ENCODE measurements at regions not wholly inside any gene's neighbourhood (a gene's known extent, or its start where the extent isn't known, plus 50 kb on each side); places are given as distances from the start of the nearest gene placed in this dataset.

DNA sequence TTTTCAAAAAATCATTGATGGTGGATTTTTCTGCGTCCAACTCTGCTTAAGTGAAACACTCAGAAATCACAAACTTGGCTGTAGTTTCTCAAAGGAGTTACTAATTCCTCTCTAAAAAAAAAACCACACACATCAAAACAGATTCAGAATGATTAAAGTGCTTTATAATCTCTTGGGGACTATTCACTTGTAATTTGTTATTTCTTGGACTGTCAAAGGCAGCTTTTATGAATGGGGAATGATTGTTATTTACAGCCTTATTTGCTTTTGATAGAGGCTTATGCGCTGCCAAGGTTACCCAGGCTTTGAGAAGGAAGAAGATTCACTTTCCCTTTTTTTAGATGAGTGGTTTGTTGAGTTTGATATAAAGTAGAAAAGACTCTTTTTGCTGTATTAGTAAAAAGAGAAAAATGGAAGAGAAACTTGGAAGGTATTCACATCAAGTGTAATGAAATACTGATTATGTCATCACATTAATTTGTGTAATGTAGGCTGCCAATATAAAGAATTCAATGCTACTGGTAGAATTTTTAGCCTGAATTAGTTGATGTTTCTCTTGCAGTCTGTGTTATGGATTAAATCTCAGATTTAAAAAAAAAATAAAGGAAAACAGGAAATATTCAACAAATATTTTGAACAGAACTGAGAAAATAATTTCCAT lies 381.0 kb upstream of the SASH1 start:
- TF ChIP-seq CTCF (conservative IDR thresholded peaks at IDR 0.05; ENCODE audit: low read depth, low read length) (no peak), BHLHE40 (IDR thresholded peaks at IDR 0.05; ENCODE audit: low read depth, low read length) (no peak), POLR2A (IDR thresholded peaks at IDR 0.05; ENCODE audit: low read depth, low read length) (no peak), RAD21 (IDR thresholded peaks at IDR 0.05; ENCODE audit: low read length) (no peak), CEBPB (IDR thresholded peaks at IDR 0.05; ENCODE audit: low read depth, low read length) (no peak), SMC3 (IDR thresholded peaks at IDR 0.05; ENCODE audit: low read depth, low read length) (no peak), USF2 (IDR thresholded peaks at IDR 0.05; ENCODE audit: low read depth, low read length) (no peak), MXI1 (IDR thresholded peaks at IDR 0.05; ENCODE audit: borderline replicate concordance, low read depth, low read length) (no peak), MAZ (IDR thresholded peaks at IDR 0.05; ENCODE audit: borderline replicate concordance, low read depth, low read length) (no peak), RCOR1 (IDR thresholded peaks at IDR 0.05; ENCODE audit: insufficient replicate concordance, low read length) (no peak), CHD1 (IDR thresholded peaks at IDR 0.05; ENCODE audit: low read depth, low read length) (no peak), FOS (IDR thresholded peaks at IDR 0.05; ENCODE audit: low read depth, low read length) (no peak)
- TF ChIP-seq, protein P1, sequence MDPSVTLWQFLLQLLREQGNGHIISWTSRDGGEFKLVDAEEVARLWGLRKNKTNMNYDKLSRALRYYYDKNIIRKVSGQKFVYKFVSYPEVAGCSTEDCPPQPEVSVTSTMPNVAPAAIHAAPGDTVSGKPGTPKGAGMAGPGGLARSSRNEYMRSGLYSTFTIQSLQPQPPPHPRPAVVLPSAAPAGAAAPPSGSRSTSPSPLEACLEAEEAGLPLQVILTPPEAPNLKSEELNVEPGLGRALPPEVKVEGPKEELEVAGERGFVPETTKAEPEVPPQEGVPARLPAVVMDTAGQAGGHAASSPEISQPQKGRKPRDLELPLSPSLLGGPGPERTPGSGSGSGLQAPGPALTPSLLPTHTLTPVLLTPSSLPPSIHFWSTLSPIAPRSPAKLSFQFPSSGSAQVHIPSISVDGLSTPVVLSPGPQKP (IDR thresholded peaks at IDR 0.05; ENCODE audit: borderline replicate concordance, low read depth, low read length): no peak

Data from IMR-90 (cell line).